ENCODE measurements at regions not wholly inside any gene's neighbourhood (a gene's known extent, or its start where the extent isn't known, plus 50 kb on each side); places are given as distances from the start of the nearest gene placed in this dataset.
"Not testable (repeated sequence)": the region's sequence is repeated elsewhere in the genome, so short reads cannot be mapped to it uniquely, and the experiment has no call there.

DNA sequence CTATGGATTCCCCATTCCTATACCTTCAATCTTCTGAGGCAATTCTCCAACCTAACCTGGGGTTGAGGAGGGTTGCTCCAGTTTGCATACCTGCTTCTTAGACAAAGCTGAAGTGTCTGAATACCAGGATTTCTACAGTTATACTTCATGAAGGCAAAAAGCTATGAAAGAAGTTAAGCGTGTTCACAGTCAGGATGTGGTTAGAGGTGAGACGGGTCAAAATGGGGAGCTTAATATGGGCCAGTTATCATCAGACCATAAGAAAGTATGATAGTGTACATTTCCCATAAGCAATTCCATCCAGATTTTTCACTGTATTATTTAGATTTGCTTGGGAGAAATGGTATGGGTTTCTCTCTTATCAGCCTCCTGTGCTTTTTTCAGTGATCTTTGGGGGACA, 156.9 kb upstream of the FER start:
- intact Hi-C loops (cut with micrococcal nuclease): no loop called here

DNA sequence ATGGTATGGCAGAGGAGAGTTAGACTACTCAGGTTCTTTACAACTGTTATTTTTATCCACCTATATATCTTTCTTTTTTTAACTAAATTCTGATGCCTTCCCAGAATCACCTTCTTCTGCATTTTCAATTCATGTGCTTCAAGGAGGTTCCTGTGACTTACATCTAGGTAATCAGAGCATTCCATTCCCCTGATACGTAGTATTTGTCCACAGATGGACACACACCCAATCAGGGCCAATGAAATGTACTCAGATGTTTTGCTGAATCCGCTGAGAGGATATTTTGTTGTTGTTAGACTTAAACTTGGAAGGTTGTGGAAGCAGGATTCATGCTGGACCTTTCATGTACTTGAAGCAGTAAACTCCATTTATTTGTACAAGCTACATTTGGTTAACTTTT, 159.4 kb upstream of the FER start:
- H3K9me3 Mint-ChIP-seq: peaks cover 15% of the 10 kb centered on the region
- H3K36me3 Mint-ChIP-seq (ENCODE audit: low read depth): no peaks in the 10 kb centered on the region

More for the DNA sequence above, 156.9 kb upstream of the FER start:
- no peak overlapping the region for H3K27ac Mint-ChIP-seq
- no peaks in the 10 kb centered on the region for H3K4me1 Mint-ChIP-seq (ENCODE audit: low read depth)
- no peak overlapping the region for H3K4me3 Mint-ChIP-seq
- peaks cover 19% of the 10 kb centered on the region for H3K9me3 Mint-ChIP-seq
- H3K36me3 Mint-ChIP-seq (ENCODE audit: low read depth): no peaks in the 10 kb centered on the region
- no peaks in the 10 kb centered on the region for H3K27me3 Mint-ChIP-seq

DNA sequence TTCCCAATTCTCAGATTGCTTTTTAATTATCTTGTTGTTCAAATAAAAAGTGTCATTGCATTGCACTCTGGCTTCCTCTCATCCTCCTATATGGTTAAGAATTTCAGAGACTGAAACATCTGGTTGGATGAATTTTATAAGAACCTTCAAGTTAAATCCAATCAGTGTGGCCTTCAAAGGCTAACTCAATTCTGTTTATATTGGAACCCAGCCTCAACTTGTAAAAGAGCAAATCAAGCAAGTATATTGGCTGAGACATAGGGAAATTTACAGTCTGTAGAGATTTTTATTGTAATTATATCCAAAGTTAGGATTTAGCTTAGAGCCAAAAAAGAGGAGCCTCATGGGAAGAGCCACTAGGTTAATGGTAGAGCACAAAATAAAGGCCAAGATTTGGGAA, 159.9 kb upstream of the FER start:
- Mint-ChIP-seq H3K4me1 (ENCODE audit: low read depth) (no peaks in the 10 kb centered on the region), H3K27ac (no peak overlapping the region), H3K36me3 (ENCODE audit: low read depth) (no peaks in the 10 kb centered on the region), H3K4me3 (no peak overlapping the region), H3K9me3 (peaks cover 10% of the 10 kb centered on the region), H3K27me3 (no peaks in the 10 kb centered on the region)
- intact Hi-C loops (cut with micrococcal nuclease): no loop called here

More for the DNA sequence above, 159.4 kb upstream of the FER start:
- Mint-ChIP-seq H3K4me3 (no peak overlapping the region), H3K4me1 (ENCODE audit: low read depth) (no peaks in the 10 kb centered on the region), H3K27ac (no peak overlapping the region), H3K27me3 (no peaks in the 10 kb centered on the region)
- intact Hi-C loops (cut with micrococcal nuclease): no loop called here

DNA sequence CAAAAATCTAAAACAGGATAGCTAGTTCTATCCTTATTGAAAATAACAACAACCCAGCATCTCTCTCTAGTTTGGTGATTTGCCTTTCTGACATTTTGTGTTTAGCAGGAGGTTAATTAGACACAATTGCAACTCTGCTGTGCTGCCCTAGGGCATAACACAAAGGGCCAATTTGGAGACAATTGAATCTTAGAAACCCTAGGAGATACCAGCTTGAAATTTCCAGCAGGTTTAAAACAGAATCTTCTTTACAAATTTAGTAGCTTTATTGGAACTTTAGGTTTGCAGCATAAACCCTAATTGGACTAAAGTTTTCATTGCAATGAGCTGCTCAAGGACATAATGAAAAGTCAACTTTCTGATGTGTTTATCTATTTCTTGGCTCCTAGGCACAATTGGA, 166.7 kb upstream of the FER start:
- no peak overlapping the region for H3K4me3 Mint-ChIP-seq
- H3K27ac Mint-ChIP-seq: no peak overlapping the region
- intact Hi-C loops (cut with micrococcal nuclease): no loop called here
- no peaks in the 10 kb centered on the region for H3K36me3 Mint-ChIP-seq (ENCODE audit: low read depth)
- H3K4me1 Mint-ChIP-seq (ENCODE audit: low read depth): no peaks in the 10 kb centered on the region
- H3K27me3 Mint-ChIP-seq: no peaks in the 10 kb centered on the region
- peaks cover 7% of the 10 kb centered on the region for H3K9me3 Mint-ChIP-seq

DNA sequence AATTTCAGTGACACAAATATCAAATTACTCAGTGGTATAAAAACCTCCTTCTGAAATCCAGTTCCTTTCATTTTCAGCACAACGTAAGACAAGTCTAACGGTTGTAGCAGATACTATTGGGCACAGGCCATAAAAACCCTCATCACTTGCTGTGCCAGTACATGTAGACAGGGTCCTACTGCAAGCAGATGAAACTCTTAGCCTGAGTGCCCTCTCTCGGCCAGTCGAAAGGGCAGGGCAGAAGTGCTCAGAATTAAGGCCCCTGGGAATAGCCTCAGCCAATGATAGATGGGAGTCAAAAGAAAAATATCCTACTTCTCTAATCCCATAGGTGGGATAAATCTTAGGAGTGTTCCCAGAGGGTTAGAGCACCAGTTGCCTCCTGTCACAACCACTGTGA, 168.5 kb upstream of the FER start:
- Mint-ChIP-seq H3K4me1 (ENCODE audit: low read depth) (no peaks in the 10 kb centered on the region), H3K9me3 (peaks cover 22% of the 10 kb centered on the region), H3K27ac (no peak overlapping the region), H3K27me3 (no peaks in the 10 kb centered on the region), H3K4me3 (no peak overlapping the region), H3K36me3 (ENCODE audit: low read depth) (no peaks in the 10 kb centered on the region)
- intact Hi-C loops (cut with micrococcal nuclease): no loop called here

DNA sequence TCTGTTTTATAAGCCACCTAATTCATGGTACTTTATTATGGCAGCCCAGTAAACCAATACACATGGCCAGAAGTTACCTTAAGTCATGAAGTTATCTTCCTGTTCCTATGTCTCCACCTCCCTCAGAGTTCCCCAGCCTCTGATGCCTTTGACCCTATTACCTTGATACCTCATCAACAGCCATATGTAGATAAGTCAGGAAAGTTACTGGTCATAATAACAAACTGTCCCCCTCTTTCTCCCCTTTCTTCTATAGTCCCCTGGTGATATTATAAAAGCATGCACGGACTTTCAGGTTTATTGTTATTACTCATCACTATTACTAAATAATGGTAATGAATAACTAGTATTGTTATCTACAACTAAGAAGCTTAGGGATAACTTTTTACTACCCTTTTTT, 168.9 kb upstream of the FER start:
- Mint-ChIP-seq H3K36me3 (ENCODE audit: low read depth) (no peaks in the 10 kb centered on the region), H3K27me3 (no peaks in the 10 kb centered on the region), H3K4me3 (no peak overlapping the region), H3K9me3 (peaks cover 27% of the 10 kb centered on the region), H3K4me1 (ENCODE audit: low read depth) (no peaks in the 10 kb centered on the region), H3K27ac (no peak overlapping the region)
- intact Hi-C loops (cut with micrococcal nuclease): no loop called here

DNA sequence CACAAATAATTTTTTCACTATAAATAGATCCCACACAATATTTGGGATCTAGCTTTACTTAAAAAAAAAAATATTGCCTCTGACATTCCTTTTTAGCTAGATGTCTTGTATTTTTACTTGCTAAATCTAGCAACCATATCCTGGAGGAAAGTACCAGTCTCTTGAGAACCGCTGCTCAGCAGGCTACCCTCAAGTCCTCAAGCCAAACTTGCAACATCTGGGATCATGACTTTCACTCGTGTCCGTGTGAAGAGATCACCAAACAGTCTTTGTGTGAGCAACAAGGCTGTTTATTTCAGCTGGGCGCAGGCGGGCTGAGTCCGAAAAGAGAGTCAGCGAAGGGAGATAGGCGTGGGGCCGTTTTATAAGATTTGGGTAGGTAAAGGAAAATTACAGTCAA, 180.3 kb upstream of the FER start:
- Mint-ChIP-seq H3K27me3 (no peaks in the 10 kb centered on the region), H3K9me3 (peaks cover 3% of the 10 kb centered on the region)

DNA sequence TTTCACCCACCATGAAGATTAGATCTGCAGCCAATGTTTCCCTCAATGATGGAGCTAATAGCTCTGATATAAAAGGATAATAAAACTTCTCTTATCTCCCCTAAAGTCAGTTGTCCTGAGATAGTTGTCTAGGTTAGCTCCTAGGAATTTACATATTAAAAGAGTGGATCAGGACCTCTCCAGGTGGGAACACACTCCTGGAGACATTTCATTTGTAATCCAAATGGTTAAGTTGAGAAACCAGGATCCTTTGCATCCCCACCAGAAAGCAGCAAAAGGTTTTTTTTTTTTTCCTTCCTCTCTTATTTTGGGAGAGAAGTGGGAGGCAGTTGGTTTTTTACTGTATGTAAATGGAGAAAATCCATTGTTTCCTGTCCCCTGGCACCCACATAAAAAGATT, 182.5 kb upstream of the FBXL17 start:
- no peak overlapping the region for H3K27ac Mint-ChIP-seq
- no peaks in the 10 kb centered on the region for H3K9me3 Mint-ChIP-seq
- H3K4me1 Mint-ChIP-seq (ENCODE audit: low read depth): no peaks in the 10 kb centered on the region
- intact Hi-C loops (cut with micrococcal nuclease): no loop called here
- H3K4me3 Mint-ChIP-seq: no peak overlapping the region
- H3K27me3 Mint-ChIP-seq: no peaks in the 10 kb centered on the region
- no peaks in the 10 kb centered on the region for H3K36me3 Mint-ChIP-seq (ENCODE audit: low read depth)

More for the DNA sequence above, 180.3 kb upstream of the FER start:
- H3K27ac Mint-ChIP-seq: no peak overlapping the region
- intact Hi-C loops (cut with micrococcal nuclease): no loop called here
- no peaks in the 10 kb centered on the region for H3K4me1 Mint-ChIP-seq (ENCODE audit: low read depth)
- H3K4me3 Mint-ChIP-seq: no peak overlapping the region
- no peaks in the 10 kb centered on the region for H3K36me3 Mint-ChIP-seq (ENCODE audit: low read depth)

DNA sequence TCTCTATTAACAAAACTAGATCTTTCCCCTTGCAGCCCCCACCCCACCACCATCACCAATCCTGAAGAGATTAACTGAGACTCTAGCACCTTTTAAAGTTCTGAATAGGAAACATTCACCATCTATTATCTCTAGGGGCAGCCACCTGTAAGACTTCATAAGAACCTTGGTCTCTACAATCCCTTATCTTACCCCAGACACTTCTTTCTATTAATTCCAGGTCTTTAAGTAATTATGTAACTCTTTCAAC, 180.2 kb upstream of the FBXL17 start:
- intact Hi-C loops (cut with micrococcal nuclease): no loop called here
- Mint-ChIP-seq H3K9me3 (no peaks in the 10 kb centered on the region), H3K4me1 (ENCODE audit: low read depth) (no peaks in the 10 kb centered on the region), H3K36me3 (ENCODE audit: low read depth) (no peaks in the 10 kb centered on the region), H3K27ac (no peak overlapping the region), H3K27me3 (no peaks in the 10 kb centered on the region), H3K4me3 (no peak overlapping the region)

DNA sequence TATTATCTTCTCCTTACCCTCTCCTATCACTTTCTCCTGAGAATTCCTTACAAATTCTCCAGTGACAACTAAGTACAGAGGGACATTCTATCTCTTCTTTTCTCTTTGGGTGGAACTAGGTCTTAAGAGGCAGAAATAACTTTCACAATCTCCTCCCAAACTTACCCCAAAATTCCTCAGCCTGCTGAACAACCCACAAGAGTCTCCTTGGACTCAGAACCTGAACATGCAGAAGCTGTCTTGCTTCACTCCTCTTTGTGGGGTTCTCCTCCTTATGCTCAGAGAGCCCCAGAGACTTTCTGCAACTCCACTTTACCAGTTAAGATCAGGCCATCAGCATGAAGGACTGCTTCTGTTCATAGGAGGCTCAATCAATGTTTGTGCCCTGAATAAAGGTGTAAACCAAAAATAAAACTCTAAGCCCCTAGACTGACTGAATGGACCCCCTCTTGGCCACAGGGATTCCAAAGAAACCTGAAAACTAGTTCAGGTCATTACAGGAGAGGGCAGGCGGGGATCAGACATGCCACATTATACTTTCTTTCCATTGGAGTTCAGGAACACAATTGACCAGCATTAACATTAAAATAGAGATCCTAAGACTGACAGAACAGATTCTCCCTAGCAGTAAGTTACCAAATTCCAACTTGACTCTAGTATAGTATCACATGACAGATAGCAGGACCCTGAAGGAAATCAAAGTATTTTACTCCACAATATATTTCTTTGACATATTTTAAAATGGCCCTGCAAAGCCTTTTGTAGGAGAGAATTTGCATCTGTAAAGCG, 179.7 kb upstream of the FBXL17 start:
- Mint-ChIP-seq H3K27ac (no peak overlapping the region), H3K36me3 (ENCODE audit: low read depth) (no peaks in the 10 kb centered on the region), H3K9me3 (no peaks in the 10 kb centered on the region), H3K4me3 (no peak overlapping the region), H3K4me1 (ENCODE audit: low read depth) (no peaks in the 10 kb centered on the region), H3K27me3 (no peaks in the 10 kb centered on the region)
- intact Hi-C loops (cut with micrococcal nuclease): no loop called here

DNA sequence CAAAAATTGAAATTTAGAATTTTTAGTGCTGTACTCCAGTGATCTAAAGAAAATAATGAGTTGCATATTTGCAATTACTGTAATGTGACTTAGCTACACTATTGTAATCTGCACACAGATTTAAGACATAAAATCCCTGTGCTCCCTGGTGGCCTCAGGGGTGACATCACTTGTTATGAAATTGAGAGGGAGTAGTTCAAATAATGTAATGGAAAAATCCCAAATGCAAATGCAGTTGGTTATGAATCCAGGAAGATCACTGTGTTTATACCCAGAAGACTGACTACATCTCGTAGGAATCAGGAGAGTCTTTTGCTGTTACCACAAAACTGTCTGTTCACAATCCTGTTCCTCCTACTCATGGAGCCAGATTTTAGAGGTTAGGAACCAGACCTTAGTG, 178.7 kb upstream of the FBXL17 start:
- Mint-ChIP-seq H3K4me3 (no peak overlapping the region), H3K27ac (no peak overlapping the region), H3K27me3 (no peaks in the 10 kb centered on the region), H3K9me3 (peaks cover under 1% of the 10 kb centered on the region), H3K36me3 (ENCODE audit: low read depth) (no peaks in the 10 kb centered on the region), H3K4me1 (ENCODE audit: low read depth) (no peaks in the 10 kb centered on the region)
- intact Hi-C loops (cut with micrococcal nuclease): no loop called here

DNA sequence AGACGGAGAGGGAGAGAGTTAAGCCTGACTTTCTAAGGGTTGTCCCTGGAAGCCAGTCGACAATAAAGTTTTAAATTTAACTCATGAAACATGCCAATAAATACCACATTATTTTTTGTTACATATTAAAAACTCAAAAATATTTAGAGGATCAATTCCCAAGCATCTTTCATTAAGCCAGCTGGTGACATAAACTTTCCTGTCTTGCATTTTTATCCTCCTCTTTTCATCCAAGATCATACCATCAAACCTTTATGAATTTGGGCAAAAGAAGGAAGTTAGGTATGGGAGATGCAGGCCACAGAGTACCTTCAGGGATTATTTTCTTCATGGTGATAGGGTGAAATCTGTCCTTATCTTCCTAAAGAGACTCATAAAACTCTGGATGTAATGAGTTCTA, 178.3 kb upstream of the FBXL17 start:
- no peak overlapping the region for H3K27ac Mint-ChIP-seq
- intact Hi-C loops (cut with micrococcal nuclease): no loop called here
- no peaks in the 10 kb centered on the region for H3K27me3 Mint-ChIP-seq
- peaks cover 5% of the 10 kb centered on the region for H3K9me3 Mint-ChIP-seq
- H3K36me3 Mint-ChIP-seq (ENCODE audit: low read depth): no peaks in the 10 kb centered on the region
- no peak overlapping the region for H3K4me3 Mint-ChIP-seq
- no peaks in the 10 kb centered on the region for H3K4me1 Mint-ChIP-seq (ENCODE audit: low read depth)

DNA sequence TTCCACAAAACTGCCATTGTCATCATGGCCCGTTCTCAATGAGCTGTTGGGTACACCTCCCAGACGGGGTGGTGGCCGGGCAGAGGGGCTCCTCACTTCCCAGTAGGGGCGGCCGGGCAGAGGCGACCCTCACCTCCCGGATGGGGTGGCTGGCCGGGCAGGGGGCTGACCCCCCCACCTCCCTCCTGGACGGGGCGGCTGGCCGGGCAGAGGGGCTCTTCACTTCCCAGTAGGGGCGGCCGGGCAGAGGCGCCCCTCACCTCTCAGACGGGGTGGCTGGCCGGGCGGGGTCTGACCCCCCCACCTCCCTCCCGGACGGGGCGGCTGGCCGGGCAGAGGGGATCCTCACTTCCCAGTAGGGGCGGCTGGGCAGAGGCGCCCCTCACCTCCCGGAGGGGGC, 176.9 kb upstream of the FBXL17 start:
- H3K4me3 Mint-ChIP-seq; H3K27me3 Mint-ChIP-seq; H3K36me3 Mint-ChIP-seq (ENCODE audit: low read depth); H3K4me1 Mint-ChIP-seq (ENCODE audit: low read depth); intact Hi-C loops (cut with micrococcal nuclease); H3K27ac Mint-ChIP-seq; H3K9me3 Mint-ChIP-seq: not testable (repeated sequence)

DNA sequence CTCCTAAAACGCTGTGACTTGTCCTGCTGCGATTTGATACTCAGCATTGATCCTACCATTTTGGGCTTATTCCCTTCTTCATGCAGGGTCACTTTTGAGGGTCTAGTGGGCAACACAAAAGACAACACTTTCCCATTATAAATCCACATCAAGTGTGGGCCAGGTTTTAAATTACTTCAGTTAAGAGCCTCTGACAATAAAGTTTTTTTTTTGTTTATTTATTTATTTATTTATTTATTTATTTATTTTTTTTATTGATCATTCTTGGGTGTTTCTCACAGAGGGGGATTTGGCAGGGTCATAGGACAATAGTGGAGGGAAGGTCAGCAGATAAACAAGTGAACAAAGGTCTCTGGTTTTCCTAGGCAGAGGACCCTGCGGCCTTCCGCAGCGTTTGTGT, 176.2 kb upstream of the FBXL17 start:
- H3K27ac Mint-ChIP-seq; H3K36me3 Mint-ChIP-seq (ENCODE audit: low read depth); H3K9me3 Mint-ChIP-seq; H3K27me3 Mint-ChIP-seq; intact Hi-C loops (cut with micrococcal nuclease); H3K4me3 Mint-ChIP-seq; H3K4me1 Mint-ChIP-seq (ENCODE audit: low read depth): not testable (repeated sequence)

DNA sequence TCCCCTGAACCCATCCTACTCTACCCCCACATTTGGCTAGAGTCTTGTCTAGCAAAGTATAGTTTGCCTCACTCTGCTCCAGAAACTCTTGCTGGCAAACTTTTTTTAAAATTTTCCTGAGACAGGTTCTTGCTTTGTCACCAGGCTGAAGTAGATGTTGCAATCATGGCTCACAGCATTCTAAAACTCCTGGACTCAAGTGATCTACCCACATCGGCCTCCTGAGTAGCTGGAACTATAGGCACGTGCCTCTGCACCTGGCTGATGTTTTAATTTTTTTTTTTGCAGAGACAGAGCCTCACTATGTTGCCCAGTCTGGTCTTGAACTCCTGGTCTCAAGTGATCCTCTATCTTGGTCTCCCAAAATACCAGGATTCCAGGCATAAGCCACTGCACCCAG, 175.8 kb upstream of the FBXL17 start:
- Mint-ChIP-seq H3K27ac (no peak overlapping the region), H3K36me3 (ENCODE audit: low read depth) (no peaks in the 10 kb centered on the region), H3K27me3 (no peaks in the 10 kb centered on the region), H3K4me1 (ENCODE audit: low read depth) (no peaks in the 10 kb centered on the region), H3K4me3 (no peak overlapping the region), H3K9me3 (peaks cover 9% of the 10 kb centered on the region)
- intact Hi-C loops (cut with micrococcal nuclease): no loop called here
